HAP-1 (cell line): ENCODE measurements at regions not wholly inside any gene's neighbourhood (a gene's known extent, or its start where the extent isn't known, plus 50 kb on each side); places are given as distances from the start of the nearest gene placed in this dataset.

Experiments used
- DNase-seq, 2 experiments: peaks; one replicate each; pipeline ENCODE4 v3.0.0-alpha.2; 2016 to 2020; ENCODE audit warnings: low spot score in 2 of 2
- H3K27me3 ChIP-seq: fragments of 250-450 bp; sonication (Bioruptor Pico); 2 replicates; pipeline ENCODE4 v1.5.1; 2020; ENCODE audit warnings: low read depth, mild to moderate bottlenecking, moderate library complexity
- H3K36me3 ChIP-seq: fragments of 250-450 bp; sonication (Bioruptor Pico); replicated peaks from 2 replicates; pipeline ENCODE4 v1.5.1; 2020; ENCODE audit warnings: mild to moderate bottlenecking
- H3K4me1 ChIP-seq: fragments of 250-450 bp; sonication (Bioruptor Pico); 2 replicates; pipeline ENCODE4 v1.5.1; 2020; ENCODE audit warnings: mild to moderate bottlenecking
- H3K4me3 ChIP-seq: fragments of 250-450 bp; sonication (Bioruptor Pico); 2 replicates; pipeline ENCODE4 v1.5.1; 2020; ENCODE audit warnings: mild to moderate bottlenecking, moderate library complexity
- H3K9me3 ChIP-seq: fragments of 250-450 bp; sonication (Bioruptor Pico); 2 replicates; pipeline ENCODE4 v1.5.1; 2020; ENCODE audit warnings: mild to moderate bottlenecking, moderate library complexity
- in situ Hi-C: fragments of 300-500 bp; cut with MboI; formaldehyde crosslinking; loops from 3 replicates; pipeline ENCODE4 v1.14.3; 2020; ENCODE audit warnings: low sequenced_read_pairs, inconsistent platforms, mixed read lengths

- no peak for DNase-seq
- Histone ChIP-seq H3K4me1 (no peaks in the 10 kb centered on the region), H3K27me3 (no peaks in the 10 kb centered on the region; the same call in 1 of the 2 replicates), H3K4me3 (no peak overlapping the region), H3K9me3 (no peaks in the 10 kb centered on the region), H3K36me3 (no peaks in the 10 kb centered on the region)
- in situ Hi-C loops: no loop called here
Observed at GRCh38 chr16:82567175-82567574, 59.6 kb upstream of the CDH13 start.

DNA sequence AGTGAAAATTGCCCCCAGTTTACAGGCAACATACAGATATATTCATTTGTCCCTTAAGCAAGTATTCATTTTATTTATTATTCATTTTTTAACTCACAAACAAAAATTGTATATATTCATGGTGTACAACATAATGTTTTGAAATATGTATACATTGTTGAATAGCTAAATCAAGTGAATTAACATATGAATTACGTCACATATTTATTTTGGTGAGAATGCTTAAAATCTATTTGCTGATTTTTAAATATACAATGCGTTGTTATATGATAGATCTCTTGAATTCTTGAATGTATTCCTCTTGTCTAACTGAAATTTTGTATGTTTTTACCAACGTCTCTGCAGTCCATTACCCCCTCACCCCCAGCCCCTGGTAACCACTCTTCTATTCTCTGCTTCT lies 63.4 kb upstream of the CDH13 start:
- no peaks in the 10 kb centered on the region for H3K36me3 ChIP-seq
- no peaks in the 10 kb centered on the region for H3K9me3 ChIP-seq
- DNase-seq: no peak
- H3K4me1 ChIP-seq: no peaks in the 10 kb centered on the region
- in situ Hi-C loops: no loop called here
- H3K27me3 ChIP-seq: no peaks in the 10 kb centered on the region
- no peak overlapping the region for H3K4me3 ChIP-seq

DNA sequence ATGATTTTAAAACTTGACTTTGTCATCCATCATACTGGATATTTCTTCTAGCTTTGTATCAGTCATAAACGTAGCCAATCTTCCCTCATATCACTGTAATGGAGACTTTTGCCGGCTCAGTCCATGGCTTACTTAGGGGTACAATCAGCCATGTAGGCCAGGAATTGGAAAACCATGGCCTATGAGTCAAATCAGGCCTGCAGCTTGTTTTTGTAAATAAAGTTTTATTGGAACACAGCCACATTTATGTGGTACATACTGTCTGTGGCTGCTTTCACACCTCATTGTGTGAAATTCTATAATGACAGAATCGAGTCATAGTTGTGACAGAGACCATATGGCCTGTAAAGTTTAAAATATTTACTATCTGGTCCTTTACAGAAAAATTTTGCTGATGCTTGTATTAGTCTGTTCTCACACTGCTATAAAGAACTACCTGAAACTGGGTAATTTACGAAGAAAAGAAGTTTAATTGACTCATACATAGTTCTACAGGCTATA lies 64.5 kb upstream of the CDH13 start:
- no peaks in the 10 kb centered on the region for H3K4me1 ChIP-seq
- in situ Hi-C loops: no loop called here
- H3K36me3 ChIP-seq: no peaks in the 10 kb centered on the region
- H3K9me3 ChIP-seq: no peaks in the 10 kb centered on the region
- no peak for DNase-seq
- H3K4me3 ChIP-seq: no peak overlapping the region
- no peaks in the 10 kb centered on the region for H3K27me3 ChIP-seq

GRCh38 chr16:82560805-82561325 lies 65.9 kb upstream of the CDH13 start:
- no peaks in the 10 kb centered on the region for H3K27me3 ChIP-seq
- no peaks in the 10 kb centered on the region for H3K9me3 ChIP-seq
- DNase-seq: no peak
- in situ Hi-C loops: no loop called here
- H3K4me3 ChIP-seq: no peak overlapping the region
- no peaks in the 10 kb centered on the region for H3K36me3 ChIP-seq
- H3K4me1 ChIP-seq: no peaks in the 10 kb centered on the region

DNA sequence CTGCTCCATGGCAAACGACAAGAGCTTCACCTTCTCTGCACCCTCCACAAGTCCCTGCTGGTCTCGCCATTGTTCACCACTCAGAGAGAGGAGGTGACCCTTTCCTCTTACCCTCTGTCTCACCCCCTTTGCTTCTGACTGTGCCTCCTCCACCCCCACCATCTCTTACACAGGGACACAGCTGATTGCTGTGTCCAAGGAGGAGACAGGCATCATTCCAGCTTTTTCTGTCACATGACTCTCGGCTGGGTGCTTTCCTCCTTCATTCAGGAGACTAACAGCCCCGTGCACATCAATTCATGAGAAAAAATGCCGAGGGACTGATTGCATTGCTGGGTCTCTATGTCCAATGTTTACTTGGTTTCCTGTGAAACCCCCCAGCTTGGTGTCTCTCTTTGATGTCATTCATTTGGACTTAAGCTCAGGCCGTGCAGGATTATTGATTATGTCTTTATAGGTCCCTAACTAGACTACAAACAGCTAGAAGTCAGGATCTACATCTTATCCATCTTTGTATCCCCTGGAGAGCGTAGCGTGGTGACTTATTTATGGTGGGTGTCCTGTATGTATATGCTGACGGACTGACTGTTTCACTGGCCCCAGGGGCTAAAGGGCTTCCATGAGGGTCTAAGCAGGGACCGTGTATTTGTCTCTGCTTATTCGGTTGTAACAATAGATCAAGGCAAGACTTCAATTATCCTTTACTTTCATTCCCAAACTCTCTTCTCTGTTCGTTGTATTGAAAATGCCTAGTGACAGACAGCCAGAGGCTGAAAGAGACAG lies 82.2 kb upstream of the CDH13 start:
- in situ Hi-C loops: no loop called here
- H3K27me3 ChIP-seq: no peaks in the 10 kb centered on the region
- H3K36me3 ChIP-seq: no peaks in the 10 kb centered on the region
- DNase-seq: no peak
- no peak overlapping the region for H3K4me3 ChIP-seq
- no peaks in the 10 kb centered on the region for H3K4me1 ChIP-seq
- no peaks in the 10 kb centered on the region for H3K9me3 ChIP-seq

GRCh38 chr16:82542714-82543113 lies 84.1 kb upstream of the CDH13 start:
- Histone ChIP-seq H3K9me3 (no peaks in the 10 kb centered on the region), H3K4me1 (no peaks in the 10 kb centered on the region), H3K27me3 (no peaks in the 10 kb centered on the region), H3K4me3 (no peak overlapping the region), H3K36me3 (no peaks in the 10 kb centered on the region)
- in situ Hi-C loops: no loop called here
- no peak for DNase-seq

- no peak for DNase-seq
- Histone ChIP-seq H3K27me3 (no peaks in the 10 kb centered on the region), H3K4me1 (no peaks in the 10 kb centered on the region), H3K36me3 (no peaks in the 10 kb centered on the region), H3K9me3 (no peaks in the 10 kb centered on the region), H3K4me3 (no peak overlapping the region)
- in situ Hi-C loops: no loop called here
Observed at GRCh38 chr16:82541103-82541502, 85.7 kb upstream of the CDH13 start.

GRCh38 chr16:82535764-82536163 lies 91.0 kb upstream of the CDH13 start:
- H3K4me3 ChIP-seq: no peak overlapping the region
- DNase-seq: no peak
- no peaks in the 10 kb centered on the region for H3K27me3 ChIP-seq
- in situ Hi-C loops: no loop called here
- H3K36me3 ChIP-seq: no peaks in the 10 kb centered on the region
- no peaks in the 10 kb centered on the region for H3K9me3 ChIP-seq
- no peaks in the 10 kb centered on the region for H3K4me1 ChIP-seq

DNA sequence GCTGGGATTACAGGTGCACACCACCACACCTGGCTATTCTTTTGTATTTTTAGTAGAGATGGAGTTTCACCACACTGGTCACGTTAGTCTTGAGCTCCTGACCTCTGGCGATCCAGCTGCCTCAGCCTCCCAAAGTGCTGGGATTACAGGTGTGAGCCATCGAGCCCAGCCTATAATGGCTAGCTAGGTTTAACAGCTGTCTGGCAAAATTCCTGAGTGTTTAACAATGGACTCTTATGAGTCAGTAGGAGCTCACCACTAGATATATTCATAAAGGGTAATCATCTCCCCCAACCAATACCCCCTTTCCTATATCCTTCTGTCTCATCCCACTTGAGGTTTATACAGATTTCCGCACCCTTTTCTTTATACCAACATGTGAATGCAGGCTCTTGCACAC lies 91.5 kb upstream of the CDH13 start:
- in situ Hi-C loops: no loop called here
- Histone ChIP-seq H3K4me1 (no peaks in the 10 kb centered on the region), H3K36me3 (no peaks in the 10 kb centered on the region), H3K27me3 (no peaks in the 10 kb centered on the region), H3K4me3 (no peak overlapping the region), H3K9me3 (no peaks in the 10 kb centered on the region)
- DNase-seq: no peak

- DNase-seq: no peak
- H3K4me1 ChIP-seq: no peaks in the 10 kb centered on the region
- in situ Hi-C loops: no loop called here
Observed at GRCh38 chr16:82533189-82533588, 93.6 kb upstream of the CDH13 start.

GRCh38 chr16:82530883-82531282 lies 95.9 kb upstream of the CDH13 start:
- no peak for DNase-seq
- Histone ChIP-seq H3K9me3 (no peaks in the 10 kb centered on the region; the same call in 1 of the 2 replicates), H3K36me3 (no peaks in the 10 kb centered on the region), H3K4me1 (no peaks in the 10 kb centered on the region), H3K4me3 (no peak overlapping the region), H3K27me3 (no peaks in the 10 kb centered on the region)
- in situ Hi-C loops: no loop called here

More at GRCh38 chr16:82533189-82533588, 93.6 kb upstream of the CDH13 start:
- no peaks in the 10 kb centered on the region for H3K36me3 ChIP-seq
- H3K9me3 ChIP-seq: no peaks in the 10 kb centered on the region; the same call in 1 of the 2 replicates
- H3K4me3 ChIP-seq: no peak overlapping the region
- no peaks in the 10 kb centered on the region for H3K27me3 ChIP-seq

DNA sequence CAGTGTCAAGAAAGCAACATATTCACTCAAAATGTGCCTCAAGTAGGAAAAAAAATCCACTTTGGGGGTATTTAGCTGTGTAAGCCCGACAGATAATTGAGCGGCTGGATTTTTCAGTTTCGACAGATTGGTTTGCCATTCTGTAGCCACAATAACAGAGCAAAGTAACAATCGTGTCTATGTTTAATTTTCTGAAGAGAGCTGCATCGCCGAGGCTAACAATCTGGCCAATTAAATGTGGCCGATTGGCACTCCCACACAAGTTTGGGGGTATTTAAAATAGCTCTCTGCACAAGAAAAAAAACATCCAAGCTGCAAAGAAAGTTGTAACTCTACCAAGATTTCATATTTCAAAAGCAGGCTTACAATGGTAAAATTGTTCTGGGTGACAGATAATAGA lies 99.7 kb upstream of the CDH13 start:
- no peaks in the 10 kb centered on the region for H3K27me3 ChIP-seq
- H3K9me3 ChIP-seq: no peaks in the 10 kb centered on the region; the same call in 1 of the 2 replicates
- H3K36me3 ChIP-seq: no peaks in the 10 kb centered on the region
- in situ Hi-C loops: no loop called here
- no peak overlapping the region for H3K4me3 ChIP-seq
- H3K4me1 ChIP-seq: no peaks in the 10 kb centered on the region
- DNase-seq: no peak

DNA sequence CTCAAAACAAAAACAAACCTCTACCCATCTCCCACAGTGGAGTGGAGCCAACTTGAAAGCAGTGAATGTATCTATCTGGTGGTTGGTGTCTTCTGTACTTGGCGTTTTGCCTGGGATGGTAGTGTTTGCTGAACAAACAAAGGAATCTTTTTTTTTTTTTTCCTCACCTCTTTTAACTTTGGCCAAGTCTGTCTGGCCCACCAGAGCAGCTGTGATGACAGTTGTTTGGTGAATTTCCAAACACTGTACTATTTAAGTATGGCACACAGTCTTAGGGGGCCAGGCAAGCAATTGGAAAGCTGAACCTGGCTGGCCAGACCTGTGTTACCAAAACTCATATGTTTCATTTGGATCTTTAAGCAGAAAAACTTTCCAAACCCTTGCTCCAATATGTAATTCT lies 101.8 kb upstream of the CDH13 start:
- no peaks in the 10 kb centered on the region for H3K36me3 ChIP-seq
- no peaks in the 10 kb centered on the region; the same call in 1 of the 2 replicates for H3K9me3 ChIP-seq
- no peaks in the 10 kb centered on the region for H3K27me3 ChIP-seq
- in situ Hi-C loops: no loop called here
- no peak for DNase-seq
- H3K4me3 ChIP-seq: no peak overlapping the region
- H3K4me1 ChIP-seq: no peaks in the 10 kb centered on the region

DNA sequence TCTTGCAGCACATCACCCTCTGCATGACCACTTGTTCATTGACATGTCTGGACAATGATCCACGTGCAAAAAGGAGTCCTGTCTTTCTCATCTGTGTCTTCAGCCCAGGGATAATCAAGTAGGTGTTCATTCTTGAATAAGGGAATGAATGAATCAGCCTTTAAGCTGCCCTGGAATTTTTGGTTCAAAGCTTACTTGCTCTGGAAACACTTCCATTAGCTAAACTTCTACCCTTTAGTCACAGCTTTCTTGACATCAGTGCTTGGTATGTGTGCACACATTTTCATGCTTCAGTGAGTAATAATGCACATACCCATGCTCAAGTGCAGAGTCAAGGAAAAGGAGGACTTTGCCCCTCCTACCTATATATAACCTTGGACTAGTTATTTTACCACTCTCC lies 103.0 kb upstream of the CDH13 start:
- Histone ChIP-seq H3K27me3 (no peaks in the 10 kb centered on the region), H3K4me3 (no peak overlapping the region), H3K9me3 (no peaks in the 10 kb centered on the region), H3K36me3 (no peaks in the 10 kb centered on the region), H3K4me1 (no peaks in the 10 kb centered on the region)
- no peak for DNase-seq
- in situ Hi-C loops: no loop called here
